Brain pericyte (primary cell): ENCODE measurements at regions not wholly inside any gene's neighbourhood (a gene's known extent, or its start where the extent isn't known, plus 50 kb on each side); places are given as distances from the start of the nearest gene placed in this dataset.
"Not testable (repeated sequence)": the region's sequence is repeated elsewhere in the genome, so short reads cannot be mapped to it uniquely, and the experiment has no call there.

Experiments used
- DNase-seq: peaks from one replicate; pipeline ENCODE4 v3.0.0-alpha.2; 2012; ENCODE audit warnings: low read depth, low spot score

- DNase-seq = no peak
Measured at GRCh38 chr6:79431537-79431933, 105.7 kb downstream of the LCA5 start.

GRCh38 chr6:79430913-79431536 is 106.2 kb downstream of the LCA5 start:
- no peak for DNase-seq

GRCh38 chr6:79427721-79428120 is 109.5 kb downstream of the LCA5 start:
- no peak for DNase-seq

- DNase-seq = no peak
Measured at GRCh38 chr6:79426625-79427278, 110.5 kb downstream of the LCA5 start.

GRCh38 chr6:79425589-79426311 is 111.5 kb downstream of the LCA5 start:
- no peak for DNase-seq

GRCh38 chr6:79423216-79423615 is 114.0 kb downstream of the LCA5 start:
- DNase-seq = no peak

- DNase-seq = no peak
Measured at GRCh38 chr6:79422666-79423065, 114.6 kb downstream of the LCA5 start.

- peak; percentile 84 for DNase-seq
Measured at GRCh38 chr6:79421707-79422484, 115.3 kb downstream of the LCA5 start.

GRCh38 chr6:79421001-79421411 is 116.2 kb downstream of the LCA5 start:
- DNase-seq = no peak

- DNase-seq = no peak
Measured at GRCh38 chr6:79420054-79420453, 117.2 kb downstream of the LCA5 start.

GRCh38 chr6:79416931-79417330 is 120.3 kb downstream of the LCA5 start:
- no peak for DNase-seq

- no peak for DNase-seq
Measured at GRCh38 chr6:79413562-79414002, 123.6 kb downstream of the LCA5 start.

GRCh38 chr6:79410806-79411205 is 126.4 kb downstream of the LCA5 start:
- no peak for DNase-seq

- DNase-seq = no peak
Measured at GRCh38 chr6:79408256-79408974, 128.8 kb downstream of the LCA5 start.

- no peak for DNase-seq
Measured at GRCh38 chr6:79404677-79405076, 132.6 kb downstream of the LCA5 start.

GRCh38 chr6:79404261-79404660 is 133.0 kb downstream of the LCA5 start:
- DNase-seq = no peak

GRCh38 chr6:79403563-79403962 is 133.7 kb downstream of the LCA5 start:
- no peak for DNase-seq

GRCh38 chr6:79403086-79403485 is 134.1 kb downstream of the LCA5 start:
- DNase-seq = no peak

GRCh38 chr6:79399499-79399898 is 137.7 kb downstream of the LCA5 start:
- no peak for DNase-seq

- not testable (repeated sequence) for DNase-seq
Measured at GRCh38 chr6:79398617-79399016, 138.6 kb downstream of the LCA5 start.

GRCh38 chr6:79396625-79397024 is 140.6 kb downstream of the LCA5 start:
- DNase-seq = no peak
